Activated CD4-positive, CD25-positive, alpha-beta regulatory T cell treated with anti-CD3 and anti-CD28 coated beads, Interleukin-2, amount 50 U/mL, for 72 hours (primary cell): ENCODE measurements at regions not wholly inside any gene's neighbourhood (a gene's known extent, or its start where the extent isn't known, plus 50 kb on each side); places are given as distances from the start of the nearest gene placed in this dataset.

Experiments used
- DNase-seq: peaks from one replicate; pipeline ENCODE4 v3.0.0; 2021

DNA sequence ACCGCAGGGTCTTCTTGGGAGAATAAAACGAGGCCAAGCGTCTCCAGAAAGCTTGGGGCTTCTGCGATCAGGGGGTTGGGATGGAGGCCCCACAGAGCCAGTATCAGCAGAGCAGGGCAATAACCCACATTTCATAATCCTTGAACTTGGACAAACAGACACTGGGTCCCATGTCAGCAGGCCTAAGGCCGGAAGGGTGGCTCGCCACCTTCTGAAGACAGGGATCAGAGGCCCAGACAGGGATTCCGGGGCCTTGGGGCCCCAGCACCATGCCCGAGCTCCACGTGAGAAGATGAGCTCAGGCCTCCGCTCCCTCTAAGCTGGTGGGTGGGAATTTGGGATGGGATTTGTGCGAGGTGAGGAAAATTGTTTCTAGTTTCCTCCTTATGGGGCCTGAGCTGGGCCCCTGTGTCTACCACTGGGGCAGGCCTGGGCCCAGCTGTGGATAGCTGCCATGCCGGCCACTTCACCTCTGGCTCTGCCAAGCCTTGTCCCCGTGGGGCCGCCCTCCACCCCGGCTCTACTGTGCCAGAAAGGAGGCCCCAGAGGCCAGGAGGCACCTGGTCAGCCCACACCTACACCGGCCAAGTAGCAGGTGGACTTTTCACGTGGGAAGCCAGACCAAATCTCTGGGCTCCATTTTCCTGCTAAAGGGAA lies 67.2 kb upstream of the DLK1 start:
- no peak for DNase-seq

DNA sequence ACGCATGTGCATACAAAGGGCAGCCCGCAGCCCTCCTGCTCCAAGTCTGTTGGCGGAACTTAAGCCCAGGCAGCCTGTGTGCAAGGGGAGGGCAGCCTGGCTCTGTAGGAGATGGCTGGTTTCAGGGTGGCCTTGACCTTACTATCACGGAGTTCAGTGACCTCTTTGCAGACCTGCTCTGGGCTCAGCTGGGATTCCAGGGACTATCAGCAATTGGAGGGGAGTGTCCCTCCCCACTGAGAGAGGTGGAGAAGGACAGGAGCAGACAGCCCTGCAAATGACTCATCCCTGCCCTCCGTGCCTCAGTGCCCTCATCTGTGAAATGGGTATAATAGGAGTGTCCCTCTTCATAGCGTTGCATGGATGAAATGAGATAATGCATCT lies 66.2 kb upstream of the DLK1 start:
- DNase-seq, result no peak

DNA sequence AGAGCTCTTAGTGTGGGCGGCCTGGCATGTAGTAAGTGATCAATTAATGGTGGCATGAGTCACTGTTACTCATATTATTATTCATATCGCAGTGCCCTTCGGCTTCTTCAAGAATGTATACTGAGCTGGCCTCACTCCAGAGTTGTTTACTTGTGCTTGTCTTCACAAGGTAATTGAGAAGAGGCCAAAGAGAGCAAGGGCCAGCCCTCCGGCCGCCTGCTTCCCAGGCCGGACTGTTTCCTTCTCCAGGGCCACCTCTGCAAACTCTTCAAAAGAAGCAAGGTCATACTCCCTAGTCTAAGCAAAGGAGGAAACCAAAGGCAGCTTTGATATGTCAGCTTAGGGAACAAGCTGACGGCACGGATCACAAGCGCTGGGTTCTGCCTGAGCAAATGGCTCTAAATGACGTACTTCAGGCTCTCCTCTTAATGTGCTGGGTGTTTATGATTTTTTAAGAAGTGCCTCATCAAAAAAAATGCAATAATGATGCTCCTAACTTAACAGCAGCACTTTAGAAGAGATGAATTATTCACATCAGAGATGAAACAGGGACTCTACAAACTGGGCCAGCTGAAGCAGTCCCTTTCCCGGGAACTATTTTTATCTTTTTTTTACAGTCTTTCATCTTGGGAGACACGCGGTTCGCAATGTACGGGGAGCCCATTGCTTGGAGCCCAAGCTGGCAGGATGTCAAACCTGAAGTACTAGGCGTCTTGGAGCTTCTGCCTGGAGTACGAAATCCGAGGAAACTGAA lies 65.6 kb upstream of the DLK1 start:
- DNase-seq, result no peak

DNA sequence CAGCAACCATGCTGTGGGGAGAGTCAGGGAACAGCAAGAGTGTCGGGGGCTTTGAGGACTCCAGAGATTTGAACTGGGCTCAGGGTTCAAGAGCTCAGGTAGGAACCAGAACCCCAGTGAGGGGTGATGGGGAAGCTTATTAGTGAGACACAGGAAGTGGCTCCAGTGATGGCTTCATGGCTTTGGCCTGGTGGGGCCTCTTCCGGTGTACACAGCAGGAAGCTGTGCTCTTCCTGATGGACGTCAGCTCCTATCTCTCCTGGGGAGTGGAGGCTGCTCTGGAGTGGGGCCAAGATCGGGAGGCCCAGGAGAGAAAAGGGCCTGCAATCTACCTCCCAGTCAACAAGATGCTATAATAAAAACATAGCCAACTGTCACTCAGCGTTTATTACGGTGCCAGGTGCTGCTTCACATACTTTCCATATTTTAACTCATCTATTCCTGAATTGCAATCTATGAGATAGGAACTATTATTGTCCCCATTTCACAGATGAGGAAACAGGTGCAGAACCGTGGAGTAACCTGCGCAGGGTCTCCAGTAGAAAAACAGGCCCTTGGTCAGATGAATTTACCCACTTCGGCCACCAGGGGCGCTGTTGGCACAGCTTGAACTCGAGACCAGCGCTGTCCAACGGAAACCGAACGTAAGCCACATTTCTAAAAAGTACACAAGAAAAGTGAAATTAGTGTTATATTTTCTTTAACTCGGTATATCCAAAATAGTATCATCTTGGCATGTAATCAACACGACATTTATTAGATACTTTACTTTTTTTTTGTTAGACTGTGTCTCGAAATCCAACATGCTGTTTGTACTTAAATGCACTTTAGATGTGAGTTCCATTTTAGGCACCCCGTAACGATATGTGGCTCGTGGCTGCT lies 63.6 kb upstream of the DLK1 start:
- peak; percentile 68 for DNase-seq

DNA sequence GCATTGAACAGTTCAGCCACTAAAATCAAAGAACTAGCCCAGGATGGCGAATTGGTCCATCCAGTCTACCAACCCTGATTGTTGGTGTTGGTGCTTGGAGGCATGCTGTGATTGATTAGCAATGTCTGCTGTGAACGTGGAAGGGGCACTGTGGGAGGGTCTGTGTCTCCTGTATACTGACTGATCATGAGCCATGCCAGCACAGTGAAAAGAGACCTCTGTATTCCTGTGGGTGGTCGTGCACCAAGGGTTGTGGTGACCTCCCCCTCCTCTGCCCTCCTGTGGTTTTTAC lies 63.0 kb upstream of the DLK1 start:
- no peak for DNase-seq

DNA sequence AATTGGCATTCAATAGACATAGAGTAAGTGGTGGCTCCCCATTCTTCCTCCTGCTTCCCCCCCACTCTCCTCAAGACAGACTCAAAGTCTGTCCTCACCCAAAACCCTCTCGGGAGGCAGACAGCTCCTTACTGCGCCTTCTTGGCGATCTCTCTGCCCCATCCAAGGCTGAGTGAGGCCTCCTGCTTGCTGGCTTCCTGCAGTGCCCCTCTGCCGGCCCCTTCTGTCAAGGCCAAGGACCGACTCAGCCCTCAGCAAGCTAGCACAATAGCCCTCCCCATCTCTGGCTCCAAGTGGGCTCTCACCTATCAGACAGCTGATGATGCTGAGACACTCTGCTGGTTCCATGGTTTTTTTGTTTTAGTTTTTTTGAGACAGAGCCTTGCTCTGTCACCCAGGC lies 62.5 kb upstream of the DLK1 start:
- DNase-seq, result no peak

DNA sequence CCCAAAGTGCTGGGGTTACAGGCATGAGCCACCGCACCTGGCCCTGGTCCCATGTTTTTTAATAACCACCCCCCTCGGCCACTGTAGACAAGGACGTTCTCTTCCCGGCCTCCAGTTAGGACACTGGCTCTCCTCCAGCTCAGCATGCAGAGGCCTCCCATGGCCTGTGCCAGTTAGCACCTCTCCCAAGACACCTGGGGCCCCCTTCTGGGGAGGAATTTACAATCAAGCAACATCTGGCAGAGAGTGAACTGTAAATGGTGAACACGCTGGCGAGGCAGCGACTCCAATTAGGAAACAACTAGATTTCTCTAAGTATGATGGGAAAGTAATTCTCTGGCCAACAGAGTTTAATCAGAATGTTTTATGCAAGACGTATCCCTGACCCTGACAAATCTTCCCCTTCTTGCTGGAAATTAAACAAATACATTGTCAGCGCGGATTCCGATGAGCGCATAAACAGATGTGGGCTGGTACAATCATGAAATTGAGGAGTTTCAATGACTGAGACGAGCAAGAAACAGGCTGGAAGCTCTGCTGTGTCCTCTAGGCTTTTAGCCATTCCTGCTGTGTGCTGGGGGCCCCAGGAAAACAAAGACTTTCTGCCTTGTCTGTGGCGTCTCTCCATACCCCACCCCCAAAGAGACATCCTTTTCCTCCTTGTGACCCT lies 61.7 kb upstream of the DLK1 start:
- DNase-seq, result no peak

DNA sequence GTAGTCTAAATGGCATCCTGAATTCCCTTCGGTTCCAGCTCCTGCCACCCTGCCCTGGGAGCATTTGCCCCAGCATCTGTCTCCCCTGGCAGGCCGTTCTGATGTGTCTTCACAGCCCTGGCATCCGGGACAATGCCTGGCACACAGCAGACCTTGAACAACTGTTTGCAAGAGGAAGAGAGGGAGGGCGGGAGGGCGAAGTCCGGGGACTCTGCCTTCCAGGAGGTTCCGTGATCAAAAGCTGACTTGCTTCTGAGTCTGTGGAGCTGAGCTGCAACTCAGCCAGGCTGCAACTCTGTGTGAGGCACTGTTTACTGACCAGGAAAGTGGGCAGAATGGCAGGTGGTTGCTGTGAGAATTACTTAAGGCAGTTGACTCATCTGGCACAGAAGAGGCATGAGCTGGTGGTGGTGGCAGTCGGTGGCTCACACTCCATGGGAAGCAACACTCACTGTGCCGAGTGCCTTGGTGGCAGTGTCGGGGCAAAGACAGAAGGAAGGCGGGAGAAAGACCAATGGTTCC lies 61.1 kb upstream of the DLK1 start:
- DNase-seq, result no peak

DNA sequence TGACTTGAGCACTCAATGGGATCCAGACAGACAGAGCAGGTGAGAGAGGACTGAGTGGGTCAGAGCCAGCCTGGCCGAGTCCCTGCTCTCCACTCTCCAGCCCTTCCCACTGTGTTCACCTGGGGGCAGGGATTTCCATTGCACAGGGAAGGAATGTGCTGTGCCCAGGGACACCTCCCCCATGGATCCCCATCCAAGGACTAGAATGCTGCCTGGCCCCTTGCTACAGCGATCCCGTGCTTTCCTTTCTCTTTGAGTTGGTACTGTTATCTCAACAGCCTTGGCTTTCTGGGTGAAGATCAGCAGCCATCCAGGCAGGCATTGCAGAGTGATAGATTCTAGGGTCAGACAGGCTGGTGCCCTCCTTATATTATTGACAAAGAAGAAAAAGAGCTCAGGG lies 60.3 kb upstream of the DLK1 start:
- no peak for DNase-seq

DNA sequence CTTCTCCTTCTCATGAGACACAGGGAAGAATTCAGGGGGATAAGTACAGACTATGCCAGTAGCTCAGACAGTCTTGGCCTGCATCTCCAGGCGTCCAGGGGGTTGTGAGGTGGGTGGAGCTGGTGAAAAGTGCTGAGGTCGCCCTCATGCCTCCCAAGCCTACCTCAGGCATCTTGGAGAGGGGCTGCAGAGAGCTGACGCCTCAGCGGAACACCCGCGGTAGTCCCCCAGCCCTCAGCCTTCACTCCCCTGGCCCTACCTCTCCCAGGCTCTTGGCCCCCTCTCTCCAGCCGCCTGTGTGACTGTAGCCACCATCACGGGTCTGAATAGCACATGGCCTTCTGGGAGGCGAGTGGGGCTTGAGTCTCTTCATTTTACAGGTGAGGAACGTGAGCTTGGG lies 59.8 kb upstream of the DLK1 start:
- DNase-seq, result no peak

DNA sequence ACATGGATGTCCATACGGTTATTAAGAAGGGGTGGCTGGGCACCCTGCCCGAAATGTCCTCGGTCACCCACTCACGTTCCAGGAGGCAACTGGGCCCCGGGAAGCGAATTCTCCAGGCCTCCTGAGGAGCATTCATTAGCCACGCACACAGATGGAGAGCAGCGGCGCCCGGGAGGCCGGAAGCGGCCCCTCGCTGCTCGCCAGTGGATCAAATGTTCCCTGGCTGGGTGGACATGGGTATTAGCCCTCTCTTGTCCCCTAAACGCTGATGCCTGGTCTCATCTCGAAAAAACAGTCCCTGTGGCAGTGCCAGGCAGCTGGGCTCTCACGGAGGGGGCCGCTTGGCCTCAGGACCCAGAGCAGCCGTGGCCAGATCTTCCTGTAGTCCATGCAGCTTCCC lies 59.0 kb upstream of the DLK1 start:
- no peak for DNase-seq

DNA sequence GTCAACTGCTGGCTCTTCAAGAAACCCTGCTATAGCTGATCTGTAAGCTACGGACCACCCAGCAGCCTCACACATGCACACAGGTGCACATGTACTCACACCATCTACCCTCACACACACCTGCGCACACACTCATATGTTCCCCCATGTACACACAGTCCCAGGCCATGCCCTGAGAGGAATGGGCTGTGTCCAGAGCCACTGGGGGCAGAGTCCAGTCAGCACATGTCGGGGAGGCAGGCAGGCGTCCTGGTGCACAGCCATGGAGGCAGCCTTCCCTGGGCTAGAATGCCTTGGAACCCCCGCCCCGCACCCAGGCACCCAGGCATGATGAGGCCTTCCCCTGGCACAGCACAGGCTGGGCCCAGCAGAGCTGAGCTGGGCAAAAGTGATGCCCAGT lies 58.3 kb upstream of the DLK1 start:
- DNase-seq, result no peak

DNA sequence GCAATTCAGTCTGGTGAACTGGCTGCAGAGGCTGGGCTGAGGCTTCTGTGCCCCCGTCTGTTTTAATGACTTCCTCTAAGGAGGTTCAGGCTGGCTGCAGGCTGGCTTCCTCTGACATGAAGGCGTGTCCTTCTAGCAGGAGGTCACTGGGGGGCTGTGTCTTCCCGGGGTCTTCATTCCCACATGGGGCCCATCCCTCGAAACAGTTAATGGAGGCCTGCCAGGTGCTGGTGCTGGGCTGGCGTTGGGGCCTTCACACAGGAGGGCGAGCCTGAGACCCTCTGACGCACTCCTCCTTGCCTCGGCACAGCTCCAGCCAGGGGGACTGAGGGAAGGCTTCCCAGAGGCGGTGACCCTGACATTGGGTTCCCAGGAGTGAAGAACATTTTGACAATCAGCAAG lies 57.7 kb upstream of the DLK1 start:
- DNase-seq, result no peak

DNA sequence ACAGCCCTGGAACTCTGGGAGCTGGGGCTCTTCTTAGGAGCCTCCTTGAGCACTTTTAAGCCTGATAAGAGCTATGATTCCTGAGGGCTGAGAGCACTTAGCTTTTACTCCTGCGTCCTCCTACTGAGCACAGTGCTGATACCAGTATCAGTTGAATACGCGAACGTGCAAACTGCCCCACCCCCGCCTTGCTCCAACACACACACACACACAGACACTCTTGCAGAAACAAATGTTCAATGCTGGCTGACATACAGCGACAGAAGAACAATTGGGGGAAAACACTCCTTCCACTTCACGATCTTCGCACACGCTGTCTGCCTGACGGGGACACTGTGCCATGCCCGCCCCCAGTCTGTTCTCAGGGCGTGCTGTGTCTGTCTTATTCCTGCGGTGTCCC lies 57.2 kb upstream of the DLK1 start:
- no peak for DNase-seq

DNA sequence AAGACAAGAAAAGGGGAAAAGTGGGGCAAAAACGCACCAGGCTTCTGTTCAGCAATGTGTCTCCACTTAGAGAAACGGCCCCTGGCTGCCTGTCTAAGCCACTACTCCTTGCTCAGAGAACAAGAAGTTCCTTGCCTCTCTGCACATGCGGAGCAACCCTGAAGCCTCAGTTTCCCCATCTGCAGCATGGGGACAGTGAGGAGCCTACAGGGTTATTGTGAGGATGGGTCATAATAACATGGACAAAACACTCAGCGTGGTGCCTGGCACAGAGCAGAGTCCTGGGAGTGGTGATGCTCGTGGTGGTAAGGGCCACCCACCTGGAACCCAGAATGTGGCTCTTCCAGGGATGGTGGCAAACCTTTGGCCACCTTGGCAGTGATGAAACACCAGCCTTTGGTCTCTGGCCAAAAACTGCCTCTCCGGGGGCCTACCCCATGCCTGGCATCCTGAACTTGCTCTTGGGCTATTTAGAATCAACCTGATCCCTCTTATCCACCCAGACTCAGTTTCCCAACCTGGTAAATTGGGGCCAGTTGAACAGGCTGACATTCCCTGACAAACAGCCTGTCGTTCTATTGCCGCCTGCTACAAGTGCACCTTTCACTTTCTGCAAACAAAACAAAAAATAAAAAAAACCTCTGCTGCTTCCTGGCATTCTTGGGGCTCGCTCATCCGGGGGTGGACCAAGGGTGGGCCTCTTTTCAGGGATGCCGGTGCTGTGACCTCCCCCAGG lies 56.5 kb upstream of the DLK1 start:
- no peak for DNase-seq

DNA sequence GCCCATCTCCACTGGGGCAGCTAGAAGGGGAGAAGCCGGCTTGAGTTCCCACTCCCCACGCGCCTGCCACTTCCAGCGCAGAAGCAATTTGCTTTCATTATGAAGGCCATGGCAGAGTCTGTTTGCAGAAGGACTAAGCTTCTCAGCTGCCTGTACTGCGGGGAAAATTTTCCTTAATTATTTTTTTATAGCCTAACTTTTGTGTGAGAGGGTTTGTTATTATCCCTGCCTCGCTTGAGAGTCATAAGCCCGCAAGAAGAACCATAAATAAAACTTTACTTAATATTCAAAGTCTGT lies 56.0 kb upstream of the DLK1 start:
- DNase-seq, result no peak

DNA sequence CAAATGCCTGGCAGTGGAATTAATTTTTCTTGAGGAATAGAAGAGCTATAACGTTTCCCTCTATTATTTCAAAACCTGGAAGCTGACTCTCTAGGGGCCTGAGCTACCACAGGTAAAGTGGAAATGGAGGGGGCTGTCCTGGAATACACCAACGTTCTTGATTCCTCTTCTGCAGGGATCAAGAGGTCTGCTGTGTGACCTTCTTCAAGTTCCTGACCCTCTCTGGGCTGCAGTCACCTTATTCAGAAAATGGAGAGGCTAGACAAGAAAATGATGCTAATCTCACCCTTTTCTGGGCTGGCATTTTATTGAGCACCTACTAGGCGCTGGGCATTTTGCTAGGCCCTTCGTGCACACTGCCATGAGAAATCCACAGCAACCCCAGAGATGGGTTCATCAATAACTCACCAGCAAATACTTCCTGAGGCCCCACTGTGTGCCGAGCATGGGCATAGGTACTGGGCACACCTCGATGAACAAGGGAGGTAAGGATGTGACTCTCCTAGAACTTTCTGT lies 55.2 kb upstream of the DLK1 start:
- DNase-seq, result no peak

DNA sequence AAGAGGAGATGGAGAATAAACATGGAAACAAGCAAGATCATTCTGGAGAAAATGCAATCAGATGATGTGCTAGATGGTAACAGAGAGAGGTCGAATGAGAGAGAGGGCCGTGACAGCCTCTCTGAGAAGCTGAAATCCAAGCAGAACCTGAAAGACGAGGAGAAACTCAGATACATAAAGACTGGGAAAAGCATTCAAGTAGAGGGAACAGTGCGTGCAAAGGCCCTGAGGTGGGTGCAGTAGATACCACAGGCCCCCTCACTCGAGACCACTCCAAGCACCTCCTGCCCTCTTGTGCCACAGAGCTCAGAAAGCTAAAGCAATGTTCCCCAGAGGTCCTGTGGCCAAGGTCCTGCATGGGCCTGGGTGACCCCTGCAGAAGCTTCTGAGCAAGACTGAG lies 54.8 kb upstream of the DLK1 start:
- no peak for DNase-seq

DNA sequence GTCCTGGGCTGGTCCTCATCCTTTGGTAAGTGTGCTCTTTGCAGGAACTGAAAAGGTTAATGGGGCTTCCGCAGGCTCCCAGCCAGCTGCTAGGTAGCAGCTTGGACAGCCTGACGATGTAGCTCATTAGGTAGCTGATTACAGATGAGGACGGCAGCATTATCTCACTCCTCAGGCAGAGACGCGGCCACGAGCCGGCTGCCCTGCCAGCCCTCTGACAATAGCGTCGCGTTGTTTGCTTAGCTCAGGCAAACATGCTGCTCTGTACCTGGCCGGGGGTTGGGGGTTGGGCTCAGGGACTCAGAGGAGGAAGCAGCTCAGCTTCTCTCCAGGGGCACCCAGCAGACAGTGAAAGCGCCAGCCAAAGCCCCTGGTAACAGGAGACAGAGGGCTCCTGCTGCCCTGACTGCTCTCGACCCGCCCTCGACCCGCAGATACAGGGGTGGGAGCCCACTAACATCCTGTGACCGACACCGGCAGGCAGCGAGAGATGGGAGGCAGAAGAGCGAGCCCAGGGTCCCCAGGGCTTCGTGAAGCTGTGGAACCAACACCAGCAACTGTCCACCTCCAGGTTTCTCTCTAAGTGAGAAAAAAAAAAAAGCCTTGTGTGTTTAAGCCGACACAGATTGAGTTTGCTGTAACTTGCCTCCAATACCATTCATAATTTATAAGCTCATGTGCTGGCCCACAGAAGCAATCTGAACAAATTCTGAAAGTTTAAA lies 53.4 kb upstream of the DLK1 start:
- no peak for DNase-seq

DNA sequence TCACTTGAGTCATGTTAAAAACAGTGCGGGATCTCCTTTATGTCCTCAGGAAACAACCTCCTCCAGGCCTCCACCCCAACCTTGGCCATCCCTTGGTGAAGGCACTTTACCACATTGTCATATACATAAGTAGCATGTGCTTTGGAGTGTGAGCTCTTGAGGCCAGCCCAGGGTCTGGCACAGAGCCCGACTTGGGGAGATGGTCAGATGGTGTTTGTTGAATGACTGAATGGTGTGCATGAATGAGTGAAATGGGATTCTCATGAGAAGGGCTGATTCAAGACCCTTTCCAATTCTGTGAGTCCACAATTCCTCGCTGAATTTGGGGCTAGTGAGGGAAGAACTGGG lies 52.9 kb upstream of the DLK1 start:
- DNase-seq, result no peak

DNA sequence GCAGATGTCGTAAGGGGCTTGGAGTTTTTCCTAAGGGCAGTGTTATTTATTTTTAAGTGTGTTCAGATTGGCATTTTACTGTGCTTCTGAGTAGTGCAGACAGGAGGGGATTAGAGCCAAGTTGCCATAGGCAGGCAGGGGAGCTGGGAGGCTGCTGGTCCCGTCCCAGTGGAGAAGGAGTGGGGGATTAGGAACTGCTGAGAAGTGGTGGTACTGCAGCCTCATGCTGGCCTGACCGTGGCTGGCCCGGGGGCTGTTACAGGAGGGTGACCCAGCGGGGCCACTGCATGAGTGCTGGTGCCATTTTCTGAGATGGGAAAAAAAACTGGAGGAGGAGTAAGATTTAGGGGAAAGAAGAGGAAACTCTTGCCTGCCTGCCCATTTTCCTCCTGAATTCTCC lies 52.3 kb upstream of the DLK1 start:
- DNase-seq, result no peak
